Suprapubic skin (tissue), 4 donors: ENCODE measurements at regions not wholly inside any gene's neighbourhood (a gene's known extent, or its start where the extent isn't known, plus 50 kb on each side); places are given as distances from the start of the nearest gene placed in this dataset.
"Not testable (repeated sequence)": the region's sequence is repeated elsewhere in the genome, so short reads cannot be mapped to it uniquely, and the experiment has no call there.

Experiments
- DNase-seq, 2 donors: peaks; one replicate each; pipeline ENCODE4 v3.0.0-alpha.2; 2019; ENCODE audit warnings: low spot score in 2 of 2
- H3K27ac ChIP-seq: fragments of 200-600 bp; sonication (generic); one replicate; pipeline ENCODE4 v1.5.1; 2019
- H3K27me3 ChIP-seq: fragments of 200-600 bp; sonication (generic); one replicate; pipeline ENCODE4 v1.5.1; 2019
- H3K36me3 ChIP-seq: fragments of 200-600 bp; sonication (generic); one replicate; pipeline ENCODE4 v1.5.1; 2019
- H3K4me1 ChIP-seq: fragments of 200-600 bp; sonication (generic); one replicate; pipeline ENCODE4 v1.5.1; 2019
- H3K4me3 ChIP-seq: fragments of 200-600 bp; sonication (generic); one replicate; pipeline ENCODE4 v1.5.1; 2019; ENCODE audit warnings: mild to moderate bottlenecking
- H3K9me3 ChIP-seq: fragments of 200-600 bp; sonication (generic); one replicate; pipeline ENCODE4 v1.5.1; 2019
- EP300 ChIP-seq: sonication (generic); formaldehyde crosslinking; IDR thresholded peaks from one replicate; pipeline ENCODE4 v1.6.1; 2017; ENCODE audit warnings: antibody characterized with exemption
- POLR2A ChIP-seq, 2 donors: fragments of 450-650 bp; IDR thresholded peaks; one replicate each; pipeline ENCODE4 v1.6.1; 2017; ENCODE audit warnings: antibody characterized with exemption in 2 of 2, mild to moderate bottlenecking in 2 of 2, moderate library complexity in 2 of 2
- POLR2AphosphoS5 ChIP-seq, 3 donors: sonication (generic); formaldehyde crosslinking; IDR thresholded peaks; one replicate each; pipeline ENCODE4 v1.6.1; 2017; ENCODE audit warnings: antibody characterized with exemption in 3 of 3
- WGBS: methylation state at CpG from one replicate; pipeline ENCODE4 v1.1.5; 2018; 5-methylcytosine and 5-hydroxymethylcytosine counted together
- TF ChIP-seq, protein P1 (sequence below), 2 donors: fragments of 200-600 bp in 1 of 2; fragments of 450-650 bp in 1 of 2; sonication (generic) in 1 of 2; IDR thresholded peaks; one replicate each; pipeline ENCODE4 v1.5.1; 2016 to 2019; ENCODE audit warnings: antibody characterized with exemption in 2 of 2, mild to moderate bottlenecking in 1 of 2, moderate library complexity in 1 of 2

DNA sequence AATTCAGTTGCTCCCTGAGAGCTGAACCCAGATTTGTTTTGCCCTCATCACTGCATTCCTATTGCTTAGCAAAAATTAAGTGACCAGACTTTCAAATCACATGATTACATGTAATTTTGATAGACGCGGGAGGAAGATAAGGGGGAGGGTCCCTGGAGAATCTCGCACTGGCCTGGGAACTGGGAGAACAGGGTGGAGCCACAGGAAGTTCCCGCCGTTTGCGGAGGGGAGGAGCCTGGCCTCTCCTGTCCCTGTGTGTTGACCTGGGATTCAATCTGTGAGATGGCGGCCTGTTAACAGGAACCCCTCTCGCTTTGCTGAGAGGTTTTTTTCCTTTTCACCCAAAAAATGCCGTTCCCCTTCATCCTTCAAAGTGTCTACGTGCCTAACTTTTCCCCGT is 142.9 kb upstream of the OR13F1 start:
- DNase-seq, result no peak
- TF ChIP-seq EP300, result no peak
- TF ChIP-seq POLR2AphosphoS5 (IDR thresholded peaks at IDR 0.05), result no peak
- TF ChIP-seq, protein P1, sequence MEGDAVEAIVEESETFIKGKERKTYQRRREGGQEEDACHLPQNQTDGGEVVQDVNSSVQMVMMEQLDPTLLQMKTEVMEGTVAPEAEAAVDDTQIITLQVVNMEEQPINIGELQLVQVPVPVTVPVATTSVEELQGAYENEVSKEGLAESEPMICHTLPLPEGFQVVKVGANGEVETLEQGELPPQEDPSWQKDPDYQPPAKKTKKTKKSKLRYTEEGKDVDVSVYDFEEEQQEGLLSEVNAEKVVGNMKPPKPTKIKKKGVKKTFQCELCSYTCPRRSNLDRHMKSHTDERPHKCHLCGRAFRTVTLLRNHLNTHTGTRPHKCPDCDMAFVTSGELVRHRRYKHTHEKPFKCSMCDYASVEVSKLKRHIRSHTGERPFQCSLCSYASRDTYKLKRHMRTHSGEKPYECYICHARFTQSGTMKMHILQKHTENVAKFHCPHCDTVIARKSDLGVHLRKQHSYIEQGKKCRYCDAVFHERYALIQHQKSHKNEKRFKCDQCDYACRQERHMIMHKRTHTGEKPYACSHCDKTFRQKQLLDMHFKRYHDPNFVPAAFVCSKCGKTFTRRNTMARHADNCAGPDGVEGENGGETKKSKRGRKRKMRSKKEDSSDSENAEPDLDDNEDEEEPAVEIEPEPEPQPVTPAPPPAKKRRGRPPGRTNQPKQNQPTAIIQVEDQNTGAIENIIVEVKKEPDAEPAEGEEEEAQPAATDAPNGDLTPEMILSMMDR (IDR thresholded peaks at IDR 0.05), result no peak
- TF ChIP-seq POLR2A (IDR thresholded peaks at IDR 0.05), result no peak
- H3K4me1 ChIP-seq, result no peaks in the 10 kb centered on the region
- WGBS, result 84% methylated on average over 11 of the region's 11 CpGs
- H3K27me3 ChIP-seq, result no peaks in the 10 kb centered on the region
- H3K4me3 ChIP-seq, result no peak overlapping the region
- H3K36me3 ChIP-seq, result no peaks in the 10 kb centered on the region
- H3K27ac ChIP-seq, result no peak overlapping the region
- H3K9me3 ChIP-seq, result no peaks in the 10 kb centered on the region

DNA sequence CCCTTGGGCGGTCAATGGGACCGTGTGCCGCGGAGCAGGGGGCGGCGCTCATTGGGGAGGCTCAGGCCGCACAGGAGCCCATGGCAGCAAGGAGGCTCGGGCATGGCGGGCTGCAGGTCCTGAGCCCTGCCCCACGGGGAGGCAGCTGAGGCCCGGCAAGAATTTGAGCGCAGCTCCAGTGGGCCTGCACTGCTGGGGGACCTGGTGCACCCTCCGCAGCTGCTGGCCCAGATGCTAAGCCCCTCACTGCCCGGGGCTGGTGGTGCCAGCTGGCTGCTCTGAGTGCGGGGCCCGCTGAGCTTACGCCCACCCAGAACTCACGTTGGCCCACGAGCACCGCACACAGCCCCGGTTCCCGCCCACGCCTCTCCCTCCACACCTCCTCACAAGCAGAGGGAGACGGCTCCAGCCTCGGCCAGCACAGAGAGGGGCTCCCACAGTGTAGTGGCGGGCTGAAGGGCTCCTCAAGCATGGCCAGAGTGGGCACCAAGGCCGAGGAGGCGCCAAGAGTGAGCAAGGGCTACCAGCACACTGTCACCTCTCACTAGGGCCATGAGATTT is 141.1 kb upstream of the OR13F1 start:
- no peaks in the 10 kb centered on the region for H3K4me1 ChIP-seq
- no peak for DNase-seq
- no peaks in the 10 kb centered on the region for H3K9me3 ChIP-seq
- H3K36me3 ChIP-seq, result no peaks in the 10 kb centered on the region
- no peak overlapping the region for H3K27ac ChIP-seq
- 92% methylated on average over 14 of the region's 28 CpGs for WGBS
- no peaks in the 10 kb centered on the region for H3K27me3 ChIP-seq
- no peak overlapping the region for H3K4me3 ChIP-seq
- no peak for TF ChIP-seq POLR2A (IDR thresholded peaks at IDR 0.05)
- TF ChIP-seq EP300, result no peak
- TF ChIP-seq, protein P1 (IDR thresholded peaks at IDR 0.05), result no peak
- TF ChIP-seq POLR2AphosphoS5 (IDR thresholded peaks at IDR 0.05), result no peak

DNA sequence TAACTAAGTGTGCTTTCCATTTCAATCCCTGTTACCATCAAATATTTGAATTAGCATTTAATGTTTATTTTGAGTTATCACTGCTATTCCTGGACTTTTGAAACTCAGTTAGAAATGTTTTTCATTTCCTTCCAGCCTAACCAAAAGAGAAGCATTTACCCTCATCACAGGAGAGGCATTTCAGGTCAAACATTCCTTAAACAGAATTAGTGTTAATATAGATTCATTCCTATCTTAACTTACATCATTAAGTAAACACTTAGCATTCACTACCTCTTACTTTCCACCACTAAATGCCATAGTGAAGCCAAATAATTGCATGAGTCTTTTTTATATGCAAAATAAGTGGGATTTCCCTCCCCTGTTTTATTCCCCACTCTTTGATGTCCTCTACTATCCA is 136.6 kb upstream of the OR13F1 start:
- Histone ChIP-seq H3K9me3 (no peaks in the 10 kb centered on the region), H3K4me1 (no peaks in the 10 kb centered on the region), H3K27ac (no peak overlapping the region)

DNA sequence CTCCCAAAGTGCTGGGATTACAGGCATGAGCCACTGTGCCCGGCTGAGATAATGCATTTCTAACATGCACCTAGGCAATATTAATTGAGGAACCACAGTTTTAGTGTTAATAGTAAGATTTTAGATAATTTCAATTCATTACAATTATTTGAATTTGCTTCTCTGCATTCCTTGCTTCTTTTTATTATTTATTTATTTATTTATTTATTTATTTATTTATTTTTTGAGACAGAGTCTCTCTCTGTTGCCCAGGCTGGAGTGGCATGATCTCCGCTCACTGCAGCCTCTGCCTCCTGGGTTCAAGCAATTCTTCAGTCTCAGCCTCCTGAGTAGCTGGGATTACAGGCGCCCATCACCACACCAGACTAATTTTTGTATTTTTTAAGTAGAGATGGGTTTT is 135.7 kb upstream of the OR13F1 start:
- not testable (repeated sequence) for DNase-seq

More for the DNA sequence above, 136.6 kb upstream of the OR13F1 start:
- no peaks in the 10 kb centered on the region for H3K36me3 ChIP-seq
- H3K4me3 ChIP-seq, result no peak overlapping the region
- H3K27me3 ChIP-seq, result no peaks in the 10 kb centered on the region
- DNase-seq, result no peak
- TF ChIP-seq EP300 (no peak), POLR2AphosphoS5 (IDR thresholded peaks at IDR 0.05) (no peak), POLR2A (IDR thresholded peaks at IDR 0.05) (no peak)
- TF ChIP-seq, protein P1 (IDR thresholded peaks at IDR 0.05), result no peak

DNA sequence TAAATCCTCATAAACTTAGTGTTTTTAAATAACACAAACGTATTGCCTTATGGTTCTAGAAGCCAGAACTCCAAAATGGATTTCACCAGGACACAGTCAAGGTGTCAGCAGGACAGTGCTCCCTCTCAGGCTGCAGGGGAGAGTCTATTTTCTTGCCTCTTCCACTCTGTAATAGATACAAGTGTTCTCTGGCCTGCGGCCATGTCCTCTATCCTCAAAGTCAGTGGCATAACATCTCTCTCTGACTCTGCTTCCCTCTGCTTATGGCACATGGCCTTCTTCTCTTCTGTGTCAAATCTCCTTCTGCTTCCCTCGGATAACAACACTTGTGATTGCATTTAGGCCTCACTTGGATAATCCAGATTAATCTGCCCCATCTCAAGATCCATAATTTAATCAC is 129.4 kb upstream of the OR13F1 start:
- Histone ChIP-seq H3K4me1 (no peaks in the 10 kb centered on the region), H3K4me3 (no peak overlapping the region), H3K36me3 (no peaks in the 10 kb centered on the region), H3K27me3 (no peaks in the 10 kb centered on the region), H3K27ac (no peak overlapping the region), H3K9me3 (no peaks in the 10 kb centered on the region)
- no peak for TF ChIP-seq POLR2A (IDR thresholded peaks at IDR 0.05)
- TF ChIP-seq, protein P1 (IDR thresholded peaks at IDR 0.05), result no peak
- no peak for TF ChIP-seq EP300
- no peak for TF ChIP-seq POLR2AphosphoS5 (IDR thresholded peaks at IDR 0.05)
- no peak for DNase-seq
- 72% methylated on average over 3 of the region's 3 CpGs for WGBS

More for the DNA sequence above, 135.7 kb upstream of the OR13F1 start:
- H3K36me3 ChIP-seq, H3K4me3 ChIP-seq, H3K27me3 ChIP-seq, H3K27ac ChIP-seq, H3K4me1 ChIP-seq, H3K9me3 ChIP-seq: not testable (repeated sequence)
- 92% methylated on average over 3 of the region's 3 CpGs for WGBS

DNA sequence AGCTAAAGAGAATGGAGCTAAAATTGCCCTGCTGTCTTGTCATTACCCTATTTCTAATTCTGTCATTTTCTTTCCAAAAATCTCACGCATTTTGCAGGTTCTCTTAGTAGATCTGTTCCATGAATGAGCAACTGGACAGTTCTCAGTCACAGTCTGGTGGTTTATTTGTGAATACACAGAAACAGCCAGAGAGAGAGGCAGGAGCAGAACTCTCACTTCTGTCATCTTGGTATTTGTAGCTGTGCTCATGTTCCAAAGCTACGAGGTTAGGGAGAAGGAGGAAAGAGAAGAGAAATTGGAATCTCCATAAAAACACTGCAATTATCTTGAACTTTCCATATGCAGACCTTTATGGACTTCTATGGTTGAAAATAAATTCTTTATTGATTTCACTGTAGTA is 118.0 kb upstream of the OR13F1 start:
- TF ChIP-seq POLR2AphosphoS5 (IDR thresholded peaks at IDR 0.05) (no peak), POLR2A (IDR thresholded peaks at IDR 0.05) (no peak), EP300 (no peak)
- TF ChIP-seq, protein P1 (IDR thresholded peaks at IDR 0.05), result no peak
- DNase-seq, result no peak

More for the DNA sequence above, 118.0 kb upstream of the OR13F1 start:
- Histone ChIP-seq H3K9me3 (no peaks in the 10 kb centered on the region), H3K36me3 (no peaks in the 10 kb centered on the region), H3K4me1 (no peaks in the 10 kb centered on the region), H3K27ac (no peak overlapping the region), H3K4me3 (no peak overlapping the region), H3K27me3 (no peaks in the 10 kb centered on the region)
- WGBS, result 46% methylated on average over 2 of the region's 2 CpGs
